ENCODE measurements at regions not wholly inside any gene's neighbourhood (a gene's known extent, or its start where the extent isn't known, plus 50 kb on each side); places are given as distances from the start of the nearest gene placed in this dataset.

DNA sequence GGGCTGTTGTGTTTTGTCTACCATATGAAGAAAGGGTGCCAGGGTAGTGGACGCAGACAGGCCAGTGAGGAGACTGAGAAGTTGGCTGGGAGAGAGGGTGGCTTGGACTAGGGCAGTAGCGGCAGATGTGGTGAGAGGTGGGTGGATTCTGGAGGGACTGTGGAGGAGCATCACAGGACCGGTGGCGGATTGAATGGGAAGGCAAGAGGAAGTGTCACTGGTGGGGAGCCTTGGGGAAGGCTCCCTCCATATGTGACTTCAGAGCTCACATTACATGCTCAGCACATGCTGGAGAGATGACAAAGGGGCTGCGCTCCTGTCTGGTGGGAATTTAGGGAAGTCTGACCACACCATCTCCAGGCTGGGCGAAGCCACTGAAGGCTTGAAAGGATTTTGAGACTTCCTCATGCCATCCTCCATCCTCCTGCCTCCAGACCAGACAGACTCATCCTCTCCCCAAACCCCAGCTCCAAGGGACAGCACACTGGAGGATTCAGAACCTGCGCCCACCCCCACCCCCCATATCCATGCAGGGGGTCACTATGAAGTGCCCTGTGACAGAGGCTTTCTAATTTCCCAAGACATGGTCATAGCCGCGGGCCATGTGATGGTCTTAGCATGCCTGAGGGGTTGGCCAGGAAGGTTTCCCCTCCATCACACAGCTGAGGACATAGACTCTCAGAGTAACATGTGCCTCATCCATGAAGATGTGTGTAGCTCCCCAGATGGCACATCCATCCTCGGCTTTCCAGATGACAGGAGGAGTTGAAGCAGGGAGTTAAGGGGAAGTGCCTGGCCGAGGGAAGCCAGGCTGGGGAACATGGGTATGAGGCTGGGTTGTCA lies 138.8 kb upstream of the WNT4 start:
- TF ChIP-seq, protein P1, sequence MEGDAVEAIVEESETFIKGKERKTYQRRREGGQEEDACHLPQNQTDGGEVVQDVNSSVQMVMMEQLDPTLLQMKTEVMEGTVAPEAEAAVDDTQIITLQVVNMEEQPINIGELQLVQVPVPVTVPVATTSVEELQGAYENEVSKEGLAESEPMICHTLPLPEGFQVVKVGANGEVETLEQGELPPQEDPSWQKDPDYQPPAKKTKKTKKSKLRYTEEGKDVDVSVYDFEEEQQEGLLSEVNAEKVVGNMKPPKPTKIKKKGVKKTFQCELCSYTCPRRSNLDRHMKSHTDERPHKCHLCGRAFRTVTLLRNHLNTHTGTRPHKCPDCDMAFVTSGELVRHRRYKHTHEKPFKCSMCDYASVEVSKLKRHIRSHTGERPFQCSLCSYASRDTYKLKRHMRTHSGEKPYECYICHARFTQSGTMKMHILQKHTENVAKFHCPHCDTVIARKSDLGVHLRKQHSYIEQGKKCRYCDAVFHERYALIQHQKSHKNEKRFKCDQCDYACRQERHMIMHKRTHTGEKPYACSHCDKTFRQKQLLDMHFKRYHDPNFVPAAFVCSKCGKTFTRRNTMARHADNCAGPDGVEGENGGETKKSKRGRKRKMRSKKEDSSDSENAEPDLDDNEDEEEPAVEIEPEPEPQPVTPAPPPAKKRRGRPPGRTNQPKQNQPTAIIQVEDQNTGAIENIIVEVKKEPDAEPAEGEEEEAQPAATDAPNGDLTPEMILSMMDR (IDR thresholded peaks at IDR 0.05; ENCODE audit: control extremely low read depth, extremely low read depth, low read depth, missing control alignments): no peak
- no peak for DNase-seq (ENCODE audit: extremely low spot score)
- CTCF ChIA-PET: no interaction called here
- POLR2A ChIA-PET: no interaction called here

DNA sequence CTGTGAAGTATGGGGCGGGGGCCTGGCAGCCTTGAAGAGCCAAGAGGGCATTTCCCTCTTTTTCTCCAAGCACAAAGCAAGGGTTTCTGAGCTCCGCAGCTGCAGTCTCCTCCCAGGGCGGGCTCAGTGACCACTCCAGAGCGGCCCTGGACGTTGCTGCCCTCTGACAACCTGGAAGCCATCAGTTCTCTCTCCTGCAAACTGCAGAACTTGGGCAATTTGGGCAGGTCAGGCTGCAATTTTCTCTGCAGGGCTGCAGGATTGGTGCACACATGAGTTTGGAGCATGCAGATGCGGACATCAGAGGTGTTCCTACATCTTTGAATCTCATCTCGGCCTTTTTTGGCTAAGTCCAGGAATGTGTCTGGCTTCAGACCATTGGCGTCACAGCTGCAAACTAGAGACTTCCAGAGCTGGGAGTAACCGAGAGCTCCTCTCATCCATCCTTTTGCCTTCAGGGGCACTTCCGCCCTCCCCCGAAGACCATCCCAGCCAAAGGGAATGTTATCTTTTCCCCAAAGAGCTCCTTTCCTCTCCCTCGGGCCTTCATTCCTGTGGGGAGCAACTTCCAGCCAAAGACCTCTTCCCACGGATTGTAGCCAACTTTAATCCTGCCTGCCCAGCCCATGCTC lies 139.6 kb upstream of the WNT4 start:
- ChIA-PET POLR2A (no interaction called here), CTCF (no interaction called here)
- no peak for DNase-seq (ENCODE audit: extremely low spot score)

DNA sequence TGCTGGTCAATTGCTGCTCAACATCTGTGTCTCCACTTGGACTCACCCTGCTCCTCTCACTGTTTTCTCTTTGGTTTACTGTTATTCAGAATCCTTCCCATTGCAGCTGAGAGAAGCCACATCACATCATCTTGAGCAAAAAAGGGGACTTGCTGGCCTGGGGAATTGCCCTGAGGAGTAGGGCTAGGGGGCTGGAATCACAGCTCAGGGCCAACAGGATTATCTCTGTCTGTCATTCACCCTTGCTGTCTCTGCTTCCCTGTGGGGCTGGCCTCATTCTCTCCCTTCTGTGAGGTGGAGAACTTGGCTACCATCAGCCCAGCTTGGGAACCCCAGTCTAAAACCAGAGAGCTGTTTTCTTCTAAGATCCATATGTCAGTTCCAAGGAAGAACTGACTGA lies 140.7 kb upstream of the WNT4 start:
- ChIA-PET CTCF (no interaction called here), POLR2A (no interaction called here)
- no peak for DNase-seq (ENCODE audit: extremely low spot score)
- TF ChIP-seq, protein P1 (IDR thresholded peaks at IDR 0.05; ENCODE audit: control extremely low read depth, extremely low read depth, low read depth, missing control alignments): no peak

More for the DNA sequence above, 139.6 kb upstream of the WNT4 start:
- TF ChIP-seq, protein P1 (IDR thresholded peaks at IDR 0.05; ENCODE audit: control extremely low read depth, extremely low read depth, low read depth, missing control alignments): no peak

DNA sequence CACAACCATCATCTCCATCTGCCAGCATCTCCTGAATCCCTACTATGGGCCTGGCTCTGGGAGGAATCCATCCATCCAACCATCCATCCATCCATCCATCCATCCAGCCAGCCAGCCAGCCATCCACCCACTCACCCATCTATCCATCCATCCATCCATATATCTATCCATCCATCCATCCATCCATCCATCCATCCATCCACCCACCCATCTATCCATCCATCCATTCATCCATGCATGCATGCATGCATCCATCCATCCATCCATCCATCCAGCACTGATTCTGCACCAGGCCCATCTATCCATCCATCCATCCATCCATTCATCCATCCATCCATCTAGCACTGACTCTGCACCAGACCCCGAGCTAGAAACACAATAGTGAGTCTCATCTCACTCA lies 141.3 kb upstream of the WNT4 start:
- CTCF ChIA-PET: no interaction called here
- POLR2A ChIA-PET: no interaction called here
- no peak for DNase-seq (ENCODE audit: extremely low spot score)
- TF ChIP-seq, protein P1 (IDR thresholded peaks at IDR 0.05; ENCODE audit: control extremely low read depth, extremely low read depth, low read depth, missing control alignments): no peak

DNA sequence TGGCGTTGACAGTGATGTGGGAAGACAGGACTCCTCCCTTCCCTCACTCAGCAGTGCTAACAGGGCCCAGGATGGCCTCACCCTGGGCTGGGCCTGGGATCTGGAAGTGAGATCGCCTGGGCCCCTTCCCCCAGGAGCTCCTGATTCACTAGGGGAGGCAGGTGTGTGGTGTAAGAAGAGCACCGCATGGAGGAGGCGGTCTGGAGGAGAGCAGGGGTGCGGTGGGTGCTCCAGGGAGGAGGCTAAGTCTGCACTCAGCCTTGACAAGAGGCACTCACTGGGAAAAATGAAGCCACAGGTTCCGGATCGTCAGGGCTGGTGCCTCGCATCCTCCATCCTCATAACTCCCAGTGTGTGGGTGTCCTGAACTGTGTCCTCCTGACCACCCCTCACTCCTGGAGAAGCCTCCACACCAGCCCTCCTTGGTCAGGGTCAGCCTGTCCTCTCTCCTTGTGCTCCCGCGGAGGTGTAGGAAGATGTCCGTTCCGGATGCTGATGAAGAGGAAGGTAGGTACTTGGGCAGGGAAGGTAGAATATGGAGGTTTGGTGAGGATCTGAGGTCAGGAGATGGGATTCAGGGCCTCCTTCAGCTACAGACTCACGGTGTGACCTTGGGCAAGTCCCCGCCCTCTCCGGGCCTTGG lies 142.1 kb upstream of the WNT4 start:
- ChIA-PET POLR2A (no interaction called here), CTCF (interaction anchor here (1.4 kb wide), 1 partner anchor 10 kb away, joined by 4 read pairs; no protein-coding TSS in a partner anchor)
- DNase-seq (ENCODE audit: extremely low spot score): no peak
- TF ChIP-seq, protein P1 (IDR thresholded peaks at IDR 0.05; ENCODE audit: control extremely low read depth, extremely low read depth, low read depth, missing control alignments): no peak

DNA sequence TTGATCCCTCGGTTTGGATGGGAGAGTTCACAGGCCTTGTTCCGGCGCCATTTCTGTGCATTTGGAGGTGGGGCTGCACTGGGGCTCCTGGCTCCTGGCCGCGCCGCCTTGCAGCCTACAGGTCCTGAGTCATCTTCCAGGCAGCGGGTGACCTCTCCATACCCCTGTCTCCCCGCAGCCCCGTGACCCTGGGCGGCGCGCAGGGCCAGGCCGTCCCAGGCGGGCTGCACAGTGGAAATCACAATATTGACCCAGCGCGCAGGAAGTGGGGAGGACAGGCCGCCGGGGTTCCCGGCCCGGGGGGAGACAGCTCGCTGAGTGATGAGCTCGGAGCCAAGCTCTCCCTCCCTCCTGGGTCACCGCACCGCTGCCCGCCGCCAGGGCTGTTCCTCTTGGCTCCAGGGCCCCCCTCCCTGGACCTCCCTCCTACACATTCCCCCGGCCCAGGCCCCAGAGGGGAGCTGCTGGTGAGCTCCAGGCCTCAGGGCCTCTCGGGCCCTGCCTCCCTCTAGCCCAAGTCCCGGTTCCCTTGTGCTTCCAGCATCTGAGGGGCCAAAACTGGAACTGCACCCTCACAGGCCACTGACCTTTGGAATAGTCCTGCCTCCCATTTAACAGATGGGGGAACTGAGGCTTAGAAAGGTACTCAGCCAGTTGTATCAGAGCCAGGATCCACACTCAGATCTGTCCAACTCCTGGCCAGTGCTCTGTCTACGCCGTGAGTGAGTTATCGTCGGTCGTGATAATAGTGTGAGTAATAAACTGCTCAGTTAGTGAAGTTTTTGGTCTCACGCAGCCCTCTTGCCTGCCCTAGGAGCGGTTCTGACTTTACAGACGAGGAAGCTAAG lies 142.9 kb upstream of the WNT4 start:
- CTCF ChIA-PET: interaction anchor here (1.4 kb wide), 1 partner anchor 10 kb away, joined by 4 read pairs; no protein-coding TSS in a partner anchor
- no peak for DNase-seq (ENCODE audit: extremely low spot score)
- TF ChIP-seq, protein P1 (IDR thresholded peaks at IDR 0.05; ENCODE audit: control extremely low read depth, extremely low read depth, low read depth, missing control alignments): no peak
- POLR2A ChIA-PET: no interaction called here

Data from GM10248 (cell line).